ENCODE measurements at regions not wholly inside any gene's neighbourhood (a gene's known extent, or its start where the extent isn't known, plus 50 kb on each side); places are given as distances from the start of the nearest gene placed in this dataset.
"Not testable (repeated sequence)": the region's sequence is repeated elsewhere in the genome, so short reads cannot be mapped to it uniquely, and the experiment has no call there.

GRCh38 chr3:118504906-118505305, 529.7 kb downstream of the IGSF11 start:
- DNase-seq (ENCODE audit: low read depth in 3 of 3), result no peak

- no peak for DNase-seq (ENCODE audit: low read depth in 3 of 3)
These were observed 528.9 kb downstream of the IGSF11 start for GRCh38 chr3:118505784-118506183.

- no peak for DNase-seq (ENCODE audit: low read depth in 3 of 3)
These were observed 523.2 kb downstream of the IGSF11 start for GRCh38 chr3:118511402-118511801.

- DNase-seq (ENCODE audit: low read depth in 3 of 3), result no peak
These were observed 522.3 kb downstream of the IGSF11 start for GRCh38 chr3:118512301-118512700.

- no peak for DNase-seq (ENCODE audit: low read depth in 3 of 3)
These were observed 509.6 kb downstream of the IGSF11 start for GRCh38 chr3:118525077-118525476.

GRCh38 chr3:118526758-118527513, 507.7 kb downstream of the IGSF11 start:
- DNase-seq (ENCODE audit: low read depth in 3 of 3), result no peak

GRCh38 chr3:118527514-118528044, 507.1 kb downstream of the IGSF11 start:
- no peak for DNase-seq (ENCODE audit: low read depth in 3 of 3)

- DNase-seq (ENCODE audit: low read depth in 3 of 3), result no peak
These were observed 505.1 kb downstream of the IGSF11 start for GRCh38 chr3:118529554-118529953.

GRCh38 chr3:118530350-118530922, 504.2 kb downstream of the IGSF11 start:
- no peak for DNase-seq (ENCODE audit: low read depth in 3 of 3)

GRCh38 chr3:118530927-118531356, 503.7 kb downstream of the IGSF11 start:
- not testable (repeated sequence) for DNase-seq (ENCODE audit: low read depth in 3 of 3)

GRCh38 chr3:118531816-118532215, 502.8 kb downstream of the IGSF11 start:
- no peak for DNase-seq (ENCODE audit: low read depth in 3 of 3)

- DNase-seq (ENCODE audit: low read depth in 3 of 3), result no peak
These were observed 501.0 kb downstream of the IGSF11 start for GRCh38 chr3:118533676-118534075.

GRCh38 chr3:118534519-118534918, 500.1 kb downstream of the IGSF11 start:
- no peak for DNase-seq (ENCODE audit: low read depth in 3 of 3)

GRCh38 chr3:118536764-118537163, 497.9 kb downstream of the IGSF11 start:
- DNase-seq (ENCODE audit: low read depth in 3 of 3), result no peak

- DNase-seq (ENCODE audit: low read depth in 3 of 3), result no peak
These were observed 497.2 kb downstream of the IGSF11 start for GRCh38 chr3:118537454-118537853.

GRCh38 chr3:118538187-118538586, 496.5 kb downstream of the IGSF11 start:
- DNase-seq (ENCODE audit: low read depth in 3 of 3), result no peak

- DNase-seq (ENCODE audit: low read depth in 3 of 3), result not testable (repeated sequence)
These were observed 494.7 kb downstream of the IGSF11 start for GRCh38 chr3:118539820-118540447.

GRCh38 chr3:118540448-118540821, 494.2 kb downstream of the IGSF11 start:
- not testable (repeated sequence) for DNase-seq (ENCODE audit: low read depth in 3 of 3)

- no peak for DNase-seq (ENCODE audit: low read depth in 3 of 3)
These were observed 493.8 kb downstream of the IGSF11 start for GRCh38 chr3:118540826-118541225.

- DNase-seq (ENCODE audit: low read depth in 3 of 3), result no peak
These were observed 492.9 kb downstream of the IGSF11 start for GRCh38 chr3:118541796-118542195.

GRCh38 chr3:118543832-118544231, 490.8 kb downstream of the IGSF11 start:
- DNase-seq (ENCODE audit: low read depth in 3 of 3), result no peak

GRCh38 chr3:118544458-118544857, 490.2 kb downstream of the IGSF11 start:
- DNase-seq (ENCODE audit: low read depth in 3 of 3), result no peak

- no peak for DNase-seq (ENCODE audit: low read depth in 3 of 3)
These were observed 486.2 kb downstream of the IGSF11 start for GRCh38 chr3:118548434-118548833.
